WI38 (cell line): ENCODE measurements at regions not wholly inside any gene's neighbourhood (a gene's known extent, or its start where the extent isn't known, plus 50 kb on each side); places are given as distances from the start of the nearest gene placed in this dataset.

Source experiments
- H3K4me3 ChIP-seq: 2 replicates; pipeline ENCODE4 v1.5.1; 2011; ENCODE audit warnings: low read depth, mild to moderate bottlenecking, control low read depth, low read length
- TF ChIP-seq, protein P1 (sequence below): IDR thresholded peaks from 2 replicates; pipeline ENCODE4 v1.5.1; 2012; ENCODE audit warnings: low read depth, mild to moderate bottlenecking, control low read depth, low read length

DNA sequence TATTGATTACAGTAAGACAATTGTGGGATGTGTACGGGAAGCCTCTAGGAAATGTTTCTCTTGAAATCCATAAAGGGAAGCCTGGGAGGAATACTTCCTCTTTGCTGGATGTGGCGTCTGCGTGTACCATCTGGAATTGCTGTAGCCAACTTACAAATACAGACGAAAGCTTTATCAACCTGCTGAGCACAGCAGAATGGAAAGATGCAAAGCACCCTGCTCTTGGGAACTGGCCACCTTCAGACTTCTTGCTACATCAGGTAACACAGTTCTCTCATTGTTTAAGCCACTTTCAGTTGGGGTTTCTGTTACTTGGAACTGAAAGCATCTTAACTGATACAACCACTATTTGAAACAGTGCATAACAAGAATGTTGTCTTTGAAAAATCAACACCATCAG, 213.8 kb downstream of the HRH4 start:
- TF ChIP-seq, protein P1, sequence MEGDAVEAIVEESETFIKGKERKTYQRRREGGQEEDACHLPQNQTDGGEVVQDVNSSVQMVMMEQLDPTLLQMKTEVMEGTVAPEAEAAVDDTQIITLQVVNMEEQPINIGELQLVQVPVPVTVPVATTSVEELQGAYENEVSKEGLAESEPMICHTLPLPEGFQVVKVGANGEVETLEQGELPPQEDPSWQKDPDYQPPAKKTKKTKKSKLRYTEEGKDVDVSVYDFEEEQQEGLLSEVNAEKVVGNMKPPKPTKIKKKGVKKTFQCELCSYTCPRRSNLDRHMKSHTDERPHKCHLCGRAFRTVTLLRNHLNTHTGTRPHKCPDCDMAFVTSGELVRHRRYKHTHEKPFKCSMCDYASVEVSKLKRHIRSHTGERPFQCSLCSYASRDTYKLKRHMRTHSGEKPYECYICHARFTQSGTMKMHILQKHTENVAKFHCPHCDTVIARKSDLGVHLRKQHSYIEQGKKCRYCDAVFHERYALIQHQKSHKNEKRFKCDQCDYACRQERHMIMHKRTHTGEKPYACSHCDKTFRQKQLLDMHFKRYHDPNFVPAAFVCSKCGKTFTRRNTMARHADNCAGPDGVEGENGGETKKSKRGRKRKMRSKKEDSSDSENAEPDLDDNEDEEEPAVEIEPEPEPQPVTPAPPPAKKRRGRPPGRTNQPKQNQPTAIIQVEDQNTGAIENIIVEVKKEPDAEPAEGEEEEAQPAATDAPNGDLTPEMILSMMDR, result no peak
- H3K4me3 ChIP-seq, result no peak overlapping the region

DNA sequence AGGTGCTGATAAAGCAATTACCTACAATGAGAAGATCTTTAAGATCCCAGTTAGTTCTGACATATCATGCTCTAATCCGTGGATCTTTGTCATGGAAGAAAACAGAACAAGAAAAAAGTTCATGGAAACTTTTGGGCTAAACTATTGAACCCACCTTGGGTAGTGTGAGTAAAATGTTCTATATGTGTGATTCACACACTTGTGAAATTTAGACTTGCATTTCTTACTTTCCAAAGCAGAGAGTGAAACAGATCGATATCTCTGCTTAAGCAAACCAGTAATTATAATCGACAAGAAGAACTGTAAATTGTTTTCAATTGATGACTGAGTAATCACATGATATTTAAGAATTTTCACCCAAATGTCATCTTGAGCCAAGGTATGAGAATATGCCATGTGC, 214.2 kb downstream of the HRH4 start:
- TF ChIP-seq, protein P1, result no peak
- H3K4me3 ChIP-seq, result no peak overlapping the region

DNA sequence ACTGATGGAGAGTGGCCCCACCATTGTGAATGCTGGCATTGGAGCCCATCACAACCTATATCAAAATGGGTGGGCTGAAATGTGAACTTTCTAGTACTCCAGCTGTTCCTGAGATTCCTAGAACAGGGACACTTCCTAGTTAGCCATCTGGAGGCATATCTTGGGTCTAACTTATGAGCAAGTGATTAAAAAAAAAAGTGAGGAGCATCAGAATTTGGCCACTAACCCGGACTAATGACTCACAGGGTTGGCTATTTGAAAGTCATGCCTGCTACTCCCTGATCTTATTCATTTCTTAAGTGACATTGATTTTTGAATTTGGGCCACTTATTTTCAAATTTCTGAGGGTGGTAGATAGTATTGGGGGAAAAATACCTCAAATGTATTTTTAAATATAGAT, 216.6 kb downstream of the HRH4 start:
- H3K4me3 ChIP-seq, result no peak overlapping the region
- TF ChIP-seq, protein P1, result no peak

DNA sequence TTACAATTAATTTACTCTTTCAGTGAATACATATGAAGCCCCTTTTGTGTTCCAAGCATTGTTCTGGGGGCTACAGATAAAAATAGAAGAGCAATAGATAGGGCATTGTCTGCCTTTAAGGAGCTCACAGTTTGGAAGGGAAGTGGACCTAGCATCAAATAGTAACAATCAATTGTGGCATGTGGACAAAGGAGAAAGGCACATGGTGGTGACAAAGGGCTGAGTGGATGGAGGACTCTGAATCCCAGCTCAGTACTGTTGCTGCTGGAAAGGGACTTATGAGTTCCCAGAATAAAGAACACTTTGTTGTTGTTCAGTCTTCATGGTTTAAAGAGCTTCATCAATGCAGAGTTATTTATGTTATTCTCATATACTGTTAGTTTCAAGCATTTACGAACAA, 217.7 kb downstream of the HRH4 start:
- TF ChIP-seq, protein P1, result no peak
- H3K4me3 ChIP-seq, result no peak overlapping the region

DNA sequence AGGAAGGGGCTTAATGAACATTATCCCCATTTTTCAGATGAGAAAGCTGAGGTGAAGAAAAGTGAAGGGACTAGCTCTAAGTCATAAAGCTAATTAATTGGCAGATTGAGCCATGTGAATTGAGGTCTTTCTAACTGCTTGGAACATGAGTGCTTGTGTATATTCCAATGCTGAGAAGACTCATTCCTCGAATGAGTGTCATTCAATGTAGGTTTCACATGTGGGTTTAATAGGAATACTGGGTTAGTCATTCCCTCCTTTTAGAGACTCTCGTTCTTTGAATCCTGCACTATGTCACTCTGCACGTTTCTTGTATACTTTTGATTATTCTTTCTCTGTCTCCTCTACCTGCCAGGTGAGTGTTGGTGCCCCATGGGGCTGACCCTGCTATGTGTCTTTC, 218.2 kb downstream of the HRH4 start:
- H3K4me3 ChIP-seq, result no peak overlapping the region
- TF ChIP-seq, protein P1, result no peak

DNA sequence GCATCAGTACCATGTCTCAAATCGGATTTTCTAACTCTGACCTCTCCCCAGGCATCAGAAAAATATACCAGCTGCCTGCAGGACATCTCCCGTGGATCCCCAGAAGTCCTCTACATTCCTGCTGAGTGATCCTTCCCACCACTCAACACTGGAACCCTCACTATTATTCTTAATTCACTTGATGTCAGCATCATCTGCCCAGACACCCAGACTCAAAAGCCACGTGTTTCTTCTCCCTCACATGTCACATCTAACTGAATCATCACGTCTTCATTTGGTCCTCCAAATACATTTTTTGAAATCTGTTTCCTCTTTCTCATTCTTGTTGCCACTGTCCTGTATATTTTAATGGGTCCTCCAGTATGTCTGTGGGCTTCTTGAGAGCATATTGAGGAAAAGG, 218.6 kb downstream of the HRH4 start:
- TF ChIP-seq, protein P1, result no peak

DNA sequence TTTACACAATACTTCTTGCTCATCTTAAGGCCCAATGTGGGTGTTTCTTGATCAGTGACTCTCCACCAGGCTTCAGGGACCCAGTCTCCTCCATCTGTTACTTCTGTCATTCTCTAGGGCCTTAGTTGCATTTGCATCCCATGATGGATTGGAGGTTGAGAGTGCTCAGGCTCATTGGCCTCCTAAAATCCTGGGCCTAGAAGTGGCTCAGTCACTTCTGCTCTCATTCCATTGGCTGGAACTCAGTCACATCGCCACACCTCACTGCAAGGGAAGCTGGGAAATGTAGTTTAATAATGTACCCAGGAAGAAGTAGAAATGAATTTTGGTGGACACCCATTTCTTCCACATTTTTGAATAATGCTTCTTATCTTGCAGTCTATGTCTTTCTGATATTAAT, 223.5 kb downstream of the HRH4 start:
- TF ChIP-seq, protein P1, result no peak

More for the DNA sequence above, 218.6 kb downstream of the HRH4 start:
- no peak overlapping the region for H3K4me3 ChIP-seq

More for the DNA sequence above, 223.5 kb downstream of the HRH4 start:
- H3K4me3 ChIP-seq, result no peak overlapping the region
